ENCODE measurements at regions not wholly inside any gene's neighbourhood (a gene's known extent, or its start where the extent isn't known, plus 50 kb on each side); places are given as distances from the start of the nearest gene placed in this dataset.
"Not testable (repeated sequence)": the region's sequence is repeated elsewhere in the genome, so short reads cannot be mapped to it uniquely, and the experiment has no call there.

DNA sequence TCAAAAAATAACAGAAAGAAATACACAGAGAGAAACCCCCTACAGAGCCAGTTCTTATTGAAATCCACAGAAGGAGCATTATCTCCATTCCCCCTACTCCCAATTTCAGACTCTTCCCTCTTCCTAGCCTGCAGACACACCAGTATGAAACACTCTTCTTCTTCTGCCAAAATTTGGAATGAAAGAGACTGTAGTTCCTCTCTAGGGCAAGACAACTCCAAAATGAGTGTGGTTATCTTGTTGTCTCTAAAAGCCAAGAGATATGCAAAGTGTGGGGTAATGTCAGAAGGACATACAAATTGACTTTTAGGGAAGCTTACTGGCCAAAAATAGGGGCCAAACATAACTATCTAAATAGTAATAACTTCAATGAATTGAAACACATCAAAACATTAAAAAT, 337.1 kb upstream of the SETBP1 start:
- Mint-ChIP-seq H3K4me1 (peaks cover 6% of the 10 kb centered on the region), H3K9me3 (peaks cover 15% of the 10 kb centered on the region), H3K27me3 (no peaks in the 10 kb centered on the region), H3K27ac (no peak overlapping the region), H3K4me3 (no peak overlapping the region), H3K36me3 (ENCODE audit: low read depth) (no peaks in the 10 kb centered on the region)
- no peak for ATAC-seq (ENCODE audit: low read depth)
- ChIA-PET CTCF (no interaction called here), POLR2A (no interaction called here)
- DNase-seq, result no peak
- intact Hi-C loops (cut with micrococcal nuclease), result no loop called here
- TF ChIP-seq, protein P1, sequence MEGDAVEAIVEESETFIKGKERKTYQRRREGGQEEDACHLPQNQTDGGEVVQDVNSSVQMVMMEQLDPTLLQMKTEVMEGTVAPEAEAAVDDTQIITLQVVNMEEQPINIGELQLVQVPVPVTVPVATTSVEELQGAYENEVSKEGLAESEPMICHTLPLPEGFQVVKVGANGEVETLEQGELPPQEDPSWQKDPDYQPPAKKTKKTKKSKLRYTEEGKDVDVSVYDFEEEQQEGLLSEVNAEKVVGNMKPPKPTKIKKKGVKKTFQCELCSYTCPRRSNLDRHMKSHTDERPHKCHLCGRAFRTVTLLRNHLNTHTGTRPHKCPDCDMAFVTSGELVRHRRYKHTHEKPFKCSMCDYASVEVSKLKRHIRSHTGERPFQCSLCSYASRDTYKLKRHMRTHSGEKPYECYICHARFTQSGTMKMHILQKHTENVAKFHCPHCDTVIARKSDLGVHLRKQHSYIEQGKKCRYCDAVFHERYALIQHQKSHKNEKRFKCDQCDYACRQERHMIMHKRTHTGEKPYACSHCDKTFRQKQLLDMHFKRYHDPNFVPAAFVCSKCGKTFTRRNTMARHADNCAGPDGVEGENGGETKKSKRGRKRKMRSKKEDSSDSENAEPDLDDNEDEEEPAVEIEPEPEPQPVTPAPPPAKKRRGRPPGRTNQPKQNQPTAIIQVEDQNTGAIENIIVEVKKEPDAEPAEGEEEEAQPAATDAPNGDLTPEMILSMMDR (IDR thresholded peaks at IDR 0.05), result no peak

- H3K27ac Mint-ChIP-seq, result no peak overlapping the region
- CTCF ChIA-PET, result no interaction called here
- H3K27me3 Mint-ChIP-seq, result no peaks in the 10 kb centered on the region
Observed at GRCh38 chr18:44356566-44357157, 324.0 kb upstream of the SETBP1 start.

GRCh38 chr18:44358402-44358801, 322.3 kb upstream of the SETBP1 start:
- POLR2A ChIA-PET, result no interaction called here
- Mint-ChIP-seq H3K4me1 (peaks cover 14% of the 10 kb centered on the region), H3K9me3 (peaks cover 15% of the 10 kb centered on the region), H3K36me3 (ENCODE audit: low read depth) (peaks cover 3% of the 10 kb centered on the region), H3K27me3 (no peaks in the 10 kb centered on the region), H3K27ac (no peak overlapping the region), H3K4me3 (no peak overlapping the region)
- DNase-seq, result no peak
- ATAC-seq (ENCODE audit: low read depth), result no peak
- TF ChIP-seq, protein P1 (IDR thresholded peaks at IDR 0.05), result no peak
- intact Hi-C loops (cut with micrococcal nuclease), result no loop called here
- CTCF ChIA-PET, result no interaction called here

More at GRCh38 chr18:44356566-44357157, 324.0 kb upstream of the SETBP1 start:
- peaks cover 3% of the 10 kb centered on the region for H3K36me3 Mint-ChIP-seq (ENCODE audit: low read depth)
- ATAC-seq (ENCODE audit: low read depth), result no peak
- H3K4me3 Mint-ChIP-seq, result no peak overlapping the region
- POLR2A ChIA-PET, result no interaction called here
- DNase-seq, result no peak
- intact Hi-C loops (cut with micrococcal nuclease), result no loop called here
- H3K4me1 Mint-ChIP-seq, result peaks cover 19% of the 10 kb centered on the region
- TF ChIP-seq, protein P1 (IDR thresholded peaks at IDR 0.05), result no peak
- peaks cover 15% of the 10 kb centered on the region for H3K9me3 Mint-ChIP-seq

DNA sequence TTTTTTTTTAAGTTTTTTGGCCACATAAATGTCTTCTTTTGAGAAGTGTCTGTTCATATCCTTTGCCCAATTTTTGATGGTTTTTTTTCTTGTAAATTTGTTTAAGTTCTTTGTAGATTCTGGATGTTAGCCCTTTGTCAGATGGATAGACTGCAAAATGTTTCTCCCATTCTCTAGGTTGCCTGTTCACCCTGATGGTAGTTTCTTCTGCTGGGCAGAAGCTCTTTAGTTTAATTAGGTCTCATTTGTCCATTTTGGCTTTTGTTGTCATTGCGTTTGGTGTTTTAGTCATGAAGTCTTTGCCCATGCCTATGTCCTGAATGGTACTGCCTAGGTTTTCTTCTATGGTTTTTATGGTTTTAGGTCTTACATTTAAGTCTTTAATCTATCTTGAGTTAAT, 320.9 kb upstream of the SETBP1 start:
- H3K27me3 Mint-ChIP-seq; H3K27ac Mint-ChIP-seq; H3K9me3 Mint-ChIP-seq; H3K4me1 Mint-ChIP-seq; DNase-seq; intact Hi-C loops (cut with micrococcal nuclease); H3K4me3 Mint-ChIP-seq; POLR2A ChIA-PET; ATAC-seq (ENCODE audit: low read depth); CTCF ChIA-PET; H3K36me3 Mint-ChIP-seq (ENCODE audit: low read depth): not testable (repeated sequence)

DNA sequence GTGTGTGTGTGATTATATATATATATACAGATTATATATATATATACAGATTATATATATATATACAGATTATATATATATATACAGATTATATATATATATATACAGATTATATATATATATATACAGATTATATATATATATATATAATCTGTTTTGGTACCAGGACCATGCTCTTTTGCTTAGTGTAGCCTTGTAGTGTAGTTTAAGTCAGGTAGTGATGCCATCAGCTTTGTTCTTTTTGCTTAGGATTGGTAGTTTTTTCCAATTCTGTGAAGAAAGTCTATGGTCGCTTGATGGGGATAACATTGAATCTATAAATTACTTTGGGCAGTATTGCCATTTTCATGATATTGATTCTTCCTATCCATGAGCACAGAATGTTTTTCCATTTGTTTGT, 318.5 kb upstream of the SETBP1 start:
- H3K36me3 Mint-ChIP-seq (ENCODE audit: low read depth); H3K27me3 Mint-ChIP-seq; ATAC-seq (ENCODE audit: low read depth); intact Hi-C loops (cut with micrococcal nuclease); DNase-seq; H3K9me3 Mint-ChIP-seq; H3K4me3 Mint-ChIP-seq; H3K4me1 Mint-ChIP-seq; POLR2A ChIA-PET; H3K27ac Mint-ChIP-seq; CTCF ChIA-PET: not testable (repeated sequence)

DNA sequence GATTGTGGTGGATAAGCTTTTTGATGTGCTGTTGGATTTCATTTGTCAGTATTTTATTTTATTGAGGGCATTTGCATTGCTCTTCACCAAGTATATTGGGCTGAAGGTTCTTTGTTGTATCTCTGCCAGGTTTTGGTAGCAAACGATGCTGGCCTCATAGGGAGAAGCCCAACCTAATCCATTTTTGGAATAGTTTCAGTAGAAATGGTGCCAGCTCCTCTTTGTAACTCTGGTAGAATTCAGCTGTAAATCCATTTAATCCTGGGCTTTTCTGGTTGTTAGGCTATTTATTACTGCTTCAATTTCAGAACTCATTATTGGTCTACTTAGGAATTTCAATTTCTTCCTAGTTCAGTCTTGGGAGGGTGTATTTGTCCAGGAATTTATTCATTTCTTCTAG, 309.8 kb upstream of the SETBP1 start:
- no peaks in the 10 kb centered on the region for H3K4me1 Mint-ChIP-seq
- CTCF ChIA-PET, result no interaction called here
- H3K36me3 Mint-ChIP-seq (ENCODE audit: low read depth), result peaks cover 4% of the 10 kb centered on the region
- DNase-seq (no peak), ATAC-seq (ENCODE audit: low read depth) (no peak)
- POLR2A ChIA-PET, result no interaction called here
- peaks cover 6% of the 10 kb centered on the region for H3K27me3 Mint-ChIP-seq
- H3K27ac Mint-ChIP-seq, result no peak overlapping the region
- peaks cover 9% of the 10 kb centered on the region for H3K9me3 Mint-ChIP-seq
- no peak overlapping the region for H3K4me3 Mint-ChIP-seq
- intact Hi-C loops (cut with micrococcal nuclease), result no loop called here
- TF ChIP-seq, protein P1 (IDR thresholded peaks at IDR 0.05), result no peak

Measured in activated B cell treated with CpG ODN at 0.5 μM for 24 hours (primary cell).